ENCODE measurements at regions not wholly inside any gene's neighbourhood (a gene's known extent, or its start where the extent isn't known, plus 50 kb on each side); places are given as distances from the start of the nearest gene placed in this dataset.

DNA sequence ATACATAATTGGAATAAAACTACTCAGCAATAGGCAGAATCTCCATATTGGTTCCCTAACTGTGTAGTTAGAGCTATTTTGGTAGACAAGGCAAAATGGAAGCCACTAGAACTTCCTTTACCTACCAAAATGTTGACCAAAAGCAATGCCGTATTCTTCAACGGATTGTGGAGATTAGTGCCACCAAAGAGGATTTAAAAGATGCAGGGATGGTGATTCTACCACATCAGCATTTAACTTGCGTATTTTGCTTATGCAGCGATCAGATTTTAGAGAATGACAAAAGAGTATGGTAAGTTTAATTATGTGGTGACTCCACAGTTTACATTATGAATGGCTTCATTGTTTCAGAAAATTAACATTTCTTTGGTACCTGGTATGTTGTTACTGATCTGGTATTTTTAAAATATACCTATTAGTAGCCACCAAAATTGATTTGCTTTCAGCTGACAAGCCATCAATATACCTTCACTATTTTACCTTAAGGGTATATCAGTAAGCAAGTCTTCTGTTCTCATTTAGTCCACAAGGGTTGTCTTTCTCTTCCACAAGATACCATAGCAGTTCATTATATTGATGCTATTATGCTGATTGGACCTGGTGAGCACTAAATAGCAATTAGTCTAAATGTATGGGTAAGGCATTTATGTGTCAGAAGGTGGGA is 1910.7 kb upstream of the PRR20A start:
- DNase-seq (ENCODE audit: insufficient read length, low spot score) (no peak), FAIRE-seq (no peak)
- TF ChIP-seq POU2F2 (IDR thresholded peaks at IDR 0.05; ENCODE audit: low read depth, low read length) (no peak), POLR2A (IDR thresholded peaks at IDR 0.05; ENCODE audit: low read depth, low read length) (no peak), SPI1 (IDR thresholded peaks at IDR 0.05; ENCODE audit: low read depth, low read length) (no peak)

DNA sequence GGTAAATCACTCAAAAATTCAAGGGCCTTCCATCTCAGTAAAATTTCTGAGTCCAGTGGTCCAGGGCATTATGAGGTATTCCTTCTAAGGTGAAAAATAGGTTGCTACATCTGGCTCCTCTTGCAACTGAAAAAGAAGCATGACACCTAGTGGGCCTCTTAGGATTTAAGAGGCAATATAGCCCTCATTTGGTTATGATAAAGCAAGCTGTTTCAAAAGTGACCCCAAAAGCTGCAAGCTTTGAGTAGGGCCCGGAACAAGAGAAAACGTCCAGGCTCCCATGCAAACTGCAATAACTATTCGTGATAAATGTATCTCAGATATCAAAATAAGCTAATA is 1910.2 kb upstream of the PRR20A start:
- TF ChIP-seq SPI1 (IDR thresholded peaks at IDR 0.05; ENCODE audit: low read depth, low read length) (no peak), POLR2A (IDR thresholded peaks at IDR 0.05; ENCODE audit: low read depth, low read length) (no peak), POU2F2 (IDR thresholded peaks at IDR 0.05; ENCODE audit: low read depth, low read length) (no peak), TAF1 (IDR thresholded peaks at IDR 0.05; ENCODE audit: low read depth, low read length) (no peak), POLR2AphosphoS5 (IDR thresholded peaks at IDR 0.05; ENCODE audit: low read depth, low read length) (no peak), PAX5 (IDR thresholded peaks at IDR 0.05; ENCODE audit: insufficient read depth, low read length, severe bottlenecking) (no peak)
- FAIRE-seq = no peak
- no peak for DNase-seq (ENCODE audit: insufficient read length, low spot score)

DNA sequence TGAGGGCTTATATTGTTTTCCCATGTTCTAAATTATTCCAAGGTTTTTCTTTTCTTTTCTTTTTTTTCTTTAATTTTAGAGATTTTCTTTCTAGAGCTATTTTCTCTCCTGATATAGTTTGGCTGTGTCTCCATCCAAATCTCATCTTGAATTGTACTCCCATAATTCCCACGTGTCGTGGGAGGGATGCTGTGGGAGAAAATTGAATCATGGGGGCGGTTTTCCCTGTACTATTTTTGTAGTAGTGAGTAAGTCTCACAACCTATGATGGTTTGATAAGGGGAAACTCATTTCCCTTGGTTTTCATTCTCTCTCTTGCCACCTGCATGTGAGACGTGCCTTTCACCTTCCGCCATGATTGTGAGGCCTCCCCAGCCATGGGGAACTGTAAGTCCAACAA is 1906.4 kb upstream of the PRR20A start:
- DNase-seq (ENCODE audit: insufficient read length, low spot score) (no peak), FAIRE-seq (no peak)
- TF ChIP-seq SPI1 (IDR thresholded peaks at IDR 0.05; ENCODE audit: low read depth, low read length) (no peak), TAF1 (IDR thresholded peaks at IDR 0.05; ENCODE audit: low read depth, low read length) (no peak), PAX5 (IDR thresholded peaks at IDR 0.05; ENCODE audit: insufficient read depth, low read length, severe bottlenecking) (no peak), POLR2A (IDR thresholded peaks at IDR 0.05; ENCODE audit: low read depth, low read length) (no peak), POLR2AphosphoS5 (IDR thresholded peaks at IDR 0.05; ENCODE audit: low read depth, low read length) (no peak), POU2F2 (IDR thresholded peaks at IDR 0.05; ENCODE audit: low read depth, low read length) (no peak)

DNA sequence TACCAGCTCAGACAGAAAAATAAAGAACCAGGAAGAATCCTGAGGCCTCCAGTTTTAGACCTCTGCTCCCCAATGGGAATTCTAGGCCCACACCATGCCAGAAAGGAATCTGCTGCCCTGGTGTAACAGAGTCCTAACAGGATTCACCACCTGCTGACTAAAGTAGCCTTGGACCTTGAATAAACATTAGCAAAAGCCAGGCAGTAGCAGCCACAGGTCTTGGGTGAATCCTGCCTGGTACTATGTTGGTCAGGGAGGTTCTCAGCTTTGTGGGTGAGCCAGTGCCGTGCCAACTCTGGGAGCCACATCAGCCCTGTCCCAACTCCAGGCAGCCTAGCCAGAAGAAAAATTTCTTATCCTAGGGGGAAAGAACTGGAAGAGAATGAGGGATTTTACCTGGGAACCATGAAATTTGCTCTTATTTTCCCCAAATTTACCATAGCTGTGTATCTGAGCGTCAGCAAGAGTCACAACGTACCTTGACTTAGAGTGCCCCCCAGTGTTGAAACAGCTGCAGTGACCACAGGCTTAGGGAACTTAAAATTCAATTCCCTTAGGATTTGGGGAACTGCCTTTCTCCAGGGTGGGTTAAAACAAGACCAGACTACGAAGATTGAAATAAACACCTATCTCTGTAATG is 1895.6 kb upstream of the PRR20A start:
- FAIRE-seq (no peak), DNase-seq (ENCODE audit: insufficient read length, low spot score) (no peak)
- TF ChIP-seq POU2F2 (IDR thresholded peaks at IDR 0.05; ENCODE audit: low read depth, low read length) (no peak), POLR2AphosphoS5 (IDR thresholded peaks at IDR 0.05; ENCODE audit: low read depth, low read length) (no peak), PAX5 (IDR thresholded peaks at IDR 0.05; ENCODE audit: insufficient read depth, low read length, severe bottlenecking) (no peak), TAF1 (IDR thresholded peaks at IDR 0.05; ENCODE audit: low read depth, low read length) (no peak), POLR2A (IDR thresholded peaks at IDR 0.05; ENCODE audit: low read depth, low read length) (no peak), SPI1 (IDR thresholded peaks at IDR 0.05; ENCODE audit: low read depth, low read length) (no peak)

DNA sequence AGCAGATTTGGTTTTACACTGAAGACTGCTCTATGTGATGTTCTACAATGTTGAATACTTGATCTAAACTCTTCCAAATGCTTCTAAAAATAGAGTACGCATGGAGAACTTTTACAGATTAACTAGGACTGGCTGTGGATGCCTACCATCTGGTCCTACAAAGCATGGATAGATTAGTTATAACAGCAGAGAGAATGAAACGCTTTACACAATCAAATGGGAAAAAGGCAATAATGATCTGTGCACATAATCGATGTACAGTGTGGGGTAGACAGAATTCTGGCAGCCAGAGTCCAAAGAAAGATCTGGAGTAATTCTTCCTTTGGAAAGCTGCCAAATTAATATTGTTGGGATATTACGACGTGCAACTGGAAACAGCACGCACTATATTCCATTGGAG is 1885.5 kb upstream of the PRR20A start:
- DNase-seq (ENCODE audit: insufficient read length, low spot score) (no peak), FAIRE-seq (no peak)
- TF ChIP-seq PAX5 (IDR thresholded peaks at IDR 0.05; ENCODE audit: insufficient read depth, low read length, severe bottlenecking) = no peak

DNA sequence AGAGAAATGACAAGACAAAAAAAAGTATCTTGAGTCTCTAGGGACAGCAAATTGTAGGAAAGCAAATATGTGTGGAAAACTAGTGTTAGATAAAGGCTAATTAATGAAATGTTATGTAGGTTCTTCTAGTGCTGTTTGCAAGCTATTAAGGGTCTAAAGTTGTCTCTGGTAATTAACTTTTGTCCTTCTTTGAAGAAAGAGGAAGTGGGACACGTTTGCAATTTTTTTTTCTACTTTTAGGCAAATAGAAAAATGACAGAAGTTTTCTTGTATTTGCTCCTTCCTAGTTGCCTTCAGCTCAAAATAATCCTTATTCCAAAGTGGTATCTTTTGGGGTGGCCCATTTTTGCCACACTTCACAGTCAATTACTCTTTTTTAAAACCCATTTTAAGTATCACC is 1877.7 kb upstream of the PRR20A start:
- TF ChIP-seq SPI1 (IDR thresholded peaks at IDR 0.05; ENCODE audit: low read depth, low read length) (peak; percentile 81), PAX5 (IDR thresholded peaks at IDR 0.05; ENCODE audit: insufficient read depth, low read length, severe bottlenecking) (no peak)
- no peak for FAIRE-seq
- no peak for DNase-seq (ENCODE audit: insufficient read length, low spot score)

DNA sequence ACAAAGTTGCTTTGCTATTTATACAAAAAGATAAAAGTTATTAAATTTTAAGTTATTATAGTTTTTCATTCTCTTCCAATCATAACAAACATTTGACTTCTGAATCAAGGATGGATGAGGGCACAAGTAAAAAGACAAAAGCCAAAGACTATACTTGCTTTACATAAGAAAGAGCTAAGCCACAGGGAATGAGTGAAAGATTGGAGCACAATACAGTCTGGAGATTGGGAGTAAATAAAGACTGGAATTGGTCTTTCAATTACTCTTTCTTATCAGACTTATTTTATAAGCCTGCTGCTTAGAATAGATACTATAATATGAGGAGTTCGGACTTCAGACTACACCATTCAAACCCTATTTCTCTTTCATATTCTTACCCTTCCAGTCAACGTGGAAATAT is 1874.1 kb upstream of the PRR20A start:
- FAIRE-seq (no peak), DNase-seq (ENCODE audit: insufficient read length, low spot score) (no peak)
- TF ChIP-seq PAX5 (IDR thresholded peaks at IDR 0.05; ENCODE audit: insufficient read depth, low read length, severe bottlenecking) (no peak), POLR2AphosphoS5 (IDR thresholded peaks at IDR 0.05; ENCODE audit: low read depth, low read length) (no peak), POLR2A (IDR thresholded peaks at IDR 0.05; ENCODE audit: low read depth, low read length) (no peak), SPI1 (IDR thresholded peaks at IDR 0.05; ENCODE audit: low read depth, low read length) (no peak), POU2F2 (IDR thresholded peaks at IDR 0.05; ENCODE audit: low read depth, low read length) (no peak), TAF1 (IDR thresholded peaks at IDR 0.05; ENCODE audit: low read depth, low read length) (no peak)

DNA sequence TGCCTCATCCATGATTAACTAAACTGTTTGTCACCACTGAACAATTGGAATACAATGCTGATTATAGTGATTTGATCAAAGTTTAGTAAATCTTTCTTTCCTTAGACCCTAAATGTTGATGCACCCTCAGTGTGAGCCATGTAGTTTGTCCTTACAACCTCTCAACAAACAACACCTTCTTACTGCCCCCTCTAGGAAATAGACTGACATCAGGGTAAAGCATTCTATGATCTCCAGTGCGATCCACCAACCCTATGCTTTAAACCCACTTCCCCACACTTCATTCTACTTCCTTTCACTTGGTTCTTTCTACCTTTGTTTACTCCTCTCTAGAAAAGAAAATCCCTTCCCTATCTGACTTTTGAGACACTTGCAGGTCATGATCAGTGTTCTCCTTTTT is 1842.5 kb upstream of the PRR20A start:
- TF ChIP-seq TAF1 (IDR thresholded peaks at IDR 0.05; ENCODE audit: low read depth, low read length) (no peak), POLR2A (IDR thresholded peaks at IDR 0.05; ENCODE audit: low read depth, low read length) (no peak), PAX5 (IDR thresholded peaks at IDR 0.05; ENCODE audit: insufficient read depth, low read length, severe bottlenecking) (no peak), SPI1 (IDR thresholded peaks at IDR 0.05; ENCODE audit: low read depth, low read length) (no peak), POU2F2 (IDR thresholded peaks at IDR 0.05; ENCODE audit: low read depth, low read length) (no peak), POLR2AphosphoS5 (IDR thresholded peaks at IDR 0.05; ENCODE audit: low read depth, low read length) (no peak)
- no peak for FAIRE-seq
- no peak for DNase-seq (ENCODE audit: insufficient read length, low spot score)

DNA sequence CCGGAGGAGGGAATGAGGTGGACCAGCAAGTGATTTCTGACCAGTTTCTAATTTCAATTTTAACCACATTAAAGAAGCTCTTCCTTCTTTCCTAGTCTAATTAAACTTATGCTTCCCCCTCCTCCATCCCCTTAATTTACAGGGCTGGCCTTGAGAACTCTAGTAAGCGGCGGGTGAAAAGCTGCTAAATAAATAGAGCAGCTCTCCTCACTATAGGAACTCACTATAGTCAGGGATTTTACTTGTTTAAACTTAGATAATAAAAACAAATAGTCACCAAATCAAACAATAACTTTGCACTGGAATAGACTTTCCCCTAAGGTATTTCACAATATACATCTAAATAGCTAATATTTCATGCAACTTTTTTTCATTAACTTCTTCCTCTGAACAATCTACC is 1838.2 kb upstream of the PRR20A start:
- no peak for FAIRE-seq
- no peak for TF ChIP-seq PAX5 (IDR thresholded peaks at IDR 0.05; ENCODE audit: insufficient read depth, low read length, severe bottlenecking)
- no peak for TF ChIP-seq SPI1 (IDR thresholded peaks at IDR 0.05; ENCODE audit: low read depth, low read length)
- TF ChIP-seq POLR2A (IDR thresholded peaks at IDR 0.05; ENCODE audit: low read depth, low read length) = no peak
- no peak for TF ChIP-seq TAF1 (IDR thresholded peaks at IDR 0.05; ENCODE audit: low read depth, low read length)
- no peak for TF ChIP-seq POU2F2 (IDR thresholded peaks at IDR 0.05; ENCODE audit: low read depth, low read length)
- no peak for TF ChIP-seq POLR2AphosphoS5 (IDR thresholded peaks at IDR 0.05; ENCODE audit: low read depth, low read length)
- DNase-seq (ENCODE audit: insufficient read length, low spot score) = no peak

DNA sequence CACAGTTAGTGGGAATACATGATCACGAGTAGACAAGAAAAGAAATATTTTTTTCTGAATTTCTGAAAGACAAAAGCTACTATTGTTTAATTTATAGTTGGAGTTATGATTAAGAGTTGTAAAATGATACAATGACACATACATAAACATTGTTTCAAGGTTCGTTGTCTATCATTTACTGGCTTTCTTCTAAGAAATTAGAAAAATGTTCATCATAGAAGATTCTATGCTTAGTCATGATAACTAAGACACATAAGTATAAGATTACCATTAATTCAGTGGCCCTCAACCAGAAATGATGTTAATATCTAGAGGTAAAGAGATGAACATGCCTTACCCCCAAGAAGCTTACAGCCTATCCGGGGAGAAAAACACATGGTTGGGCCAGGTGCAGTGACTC is 1832.8 kb upstream of the PRR20A start:
- FAIRE-seq = no peak
- no peak for DNase-seq (ENCODE audit: insufficient read length, low spot score)
- TF ChIP-seq POLR2A (IDR thresholded peaks at IDR 0.05; ENCODE audit: low read depth, low read length) (no peak), SPI1 (IDR thresholded peaks at IDR 0.05; ENCODE audit: low read depth, low read length) (no peak), POLR2AphosphoS5 (IDR thresholded peaks at IDR 0.05; ENCODE audit: low read depth, low read length) (no peak), POU2F2 (IDR thresholded peaks at IDR 0.05; ENCODE audit: low read depth, low read length) (no peak), PAX5 (IDR thresholded peaks at IDR 0.05; ENCODE audit: insufficient read depth, low read length, severe bottlenecking) (no peak), TAF1 (IDR thresholded peaks at IDR 0.05; ENCODE audit: low read depth, low read length) (no peak)
